ENCODE measurements at regions not wholly inside any gene's neighbourhood (a gene's known extent, or its start where the extent isn't known, plus 50 kb on each side); places are given as distances from the start of the nearest gene placed in this dataset.

- no peak for TF ChIP-seq ZNF347 (CRISPR knock-in tag; IDR thresholded peaks at IDR 0.05; ENCODE audit: low read depth)
- TF ChIP-seq ZBTB33 (CRISPR knock-in tag; IDR thresholded peaks at IDR 0.05): no peak
- no peak for TF ChIP-seq ZFX (CRISPR knock-in tag; IDR thresholded peaks at IDR 0.05)
- TF ChIP-seq NR2F6 (CRISPR knock-in tag; IDR thresholded peaks at IDR 0.05): no peak
- TF ChIP-seq NFIC (IDR thresholded peaks at IDR 0.05): no peak
- TF ChIP-seq EZH2 (IDR thresholded peaks at IDR 0.05; ENCODE audit: borderline replicate concordance, low read depth, low read length): no peak
- TF ChIP-seq MAX (CRISPR knock-in tag; IDR thresholded peaks at IDR 0.05): no peak
- no peak for TF ChIP-seq POLR2AphosphoS5 (IDR thresholded peaks at IDR 0.05; ENCODE audit: control insufficient read depth, insufficient read depth, low read depth, low read length)
Measured at GRCh38 chr7:114832906-114833595, 88.8 kb upstream of the MDFIC start.
